ENCODE measurements at regions not wholly inside any gene's neighbourhood (a gene's known extent, or its start where the extent isn't known, plus 50 kb on each side); places are given as distances from the start of the nearest gene placed in this dataset.

GRCh38 chr2:145260674-145261073, 740.8 kb upstream of the ZEB2 start:
- in situ Hi-C loops (cut with MboI; ENCODE audit: low sequenced_read_pairs) = no loop called here

- in situ Hi-C loops (cut with MboI; ENCODE audit: low sequenced_read_pairs) = no loop called here
These were observed 740.2 kb upstream of the ZEB2 start for GRCh38 chr2:145260081-145260480.

GRCh38 chr2:145258903-145259579, 739.1 kb upstream of the ZEB2 start:
- in situ Hi-C loops (cut with MboI; ENCODE audit: low sequenced_read_pairs) = no loop called here

GRCh38 chr2:145257931-145258330, 738.0 kb upstream of the ZEB2 start:
- in situ Hi-C loops (cut with MboI; ENCODE audit: low sequenced_read_pairs) = no loop called here

- in situ Hi-C loops (cut with MboI; ENCODE audit: low sequenced_read_pairs) = no loop called here
These were observed 736.6 kb upstream of the ZEB2 start for GRCh38 chr2:145256551-145256950.

- in situ Hi-C loops (cut with MboI; ENCODE audit: low sequenced_read_pairs) = no loop called here
These were observed 734.4 kb upstream of the ZEB2 start for GRCh38 chr2:145254291-145254690.

GRCh38 chr2:145253492-145253891, 733.6 kb upstream of the ZEB2 start:
- in situ Hi-C loops (cut with MboI; ENCODE audit: low sequenced_read_pairs) = no loop called here

GRCh38 chr2:145245268-145245870, 725.5 kb upstream of the ZEB2 start:
- in situ Hi-C loops (cut with MboI; ENCODE audit: low sequenced_read_pairs) = no loop called here

- in situ Hi-C loops (cut with MboI; ENCODE audit: low sequenced_read_pairs) = no loop called here
These were observed 715.4 kb upstream of the ZEB2 start for GRCh38 chr2:145235312-145235711.

GRCh38 chr2:145230546-145230945, 710.6 kb upstream of the ZEB2 start:
- in situ Hi-C loops (cut with MboI; ENCODE audit: low sequenced_read_pairs) = no loop called here

- in situ Hi-C loops (cut with MboI; ENCODE audit: low sequenced_read_pairs) = no loop called here
These were observed 708.6 kb upstream of the ZEB2 start for GRCh38 chr2:145228506-145228905.

GRCh38 chr2:145226901-145227300, 707.0 kb upstream of the ZEB2 start:
- in situ Hi-C loops (cut with MboI; ENCODE audit: low sequenced_read_pairs) = no loop called here

- in situ Hi-C loops (cut with MboI; ENCODE audit: low sequenced_read_pairs) = no loop called here
These were observed 701.6 kb upstream of the ZEB2 start for GRCh38 chr2:145221516-145221915.

GRCh38 chr2:145221032-145221431, 701.1 kb upstream of the ZEB2 start:
- in situ Hi-C loops (cut with MboI; ENCODE audit: low sequenced_read_pairs) = no loop called here

GRCh38 chr2:145220496-145220895, 700.6 kb upstream of the ZEB2 start:
- in situ Hi-C loops (cut with MboI; ENCODE audit: low sequenced_read_pairs) = no loop called here

GRCh38 chr2:145207884-145208283, 688.0 kb upstream of the ZEB2 start:
- in situ Hi-C loops (cut with MboI; ENCODE audit: low sequenced_read_pairs) = no loop called here

- in situ Hi-C loops (cut with MboI; ENCODE audit: low sequenced_read_pairs) = no loop called here
These were observed 686.8 kb upstream of the ZEB2 start for GRCh38 chr2:145206496-145207281.

GRCh38 chr2:145203891-145204290, 684.0 kb upstream of the ZEB2 start:
- in situ Hi-C loops (cut with MboI; ENCODE audit: low sequenced_read_pairs) = no loop called here

GRCh38 chr2:145199827-145200706, 680.1 kb upstream of the ZEB2 start:
- in situ Hi-C loops (cut with MboI; ENCODE audit: low sequenced_read_pairs) = no loop called here

- in situ Hi-C loops (cut with MboI; ENCODE audit: low sequenced_read_pairs) = no loop called here
These were observed 679.1 kb upstream of the ZEB2 start for GRCh38 chr2:145199042-145199441.

- in situ Hi-C loops (cut with MboI; ENCODE audit: low sequenced_read_pairs) = no loop called here
These were observed 678.6 kb upstream of the ZEB2 start for GRCh38 chr2:145198555-145198954.
